Loucy (cell line): ENCODE measurements at regions not wholly inside any gene's neighbourhood (a gene's known extent, or its start where the extent isn't known, plus 50 kb on each side); places are given as distances from the start of the nearest gene placed in this dataset.

Experiments
- H2AFZ ChIP-seq: fragments of 200-600 bp; sonication (generic); 2 replicates; pipeline ENCODE4 v1.6.0; 2016; ENCODE audit warnings: antibody characterized with exemption, mild to moderate bottlenecking, low read length, moderate library complexity
- H3F3A ChIP-seq: fragments of 200-600 bp; 2 replicates; pipeline ENCODE4 v1.6.0; 2016; ENCODE audit warnings: antibody characterized with exemption, low read depth, mild to moderate bottlenecking
- H3K27me3 ChIP-seq: fragments of 200-600 bp; sonication (generic); 2 replicates; pipeline ENCODE4 v1.6.1; 2014; ENCODE audit warnings: low read length, mild to moderate bottlenecking; ENCODE audit not compliant: insufficient read depth, poor library complexity, severe bottlenecking
- H3K36me3 ChIP-seq: fragments of 200-600 bp; sonication (generic); 2 replicates; pipeline ENCODE4 v1.6.1; 2016; ENCODE audit warnings: low read length; ENCODE audit not compliant: insufficient read depth
- H3K4me1 ChIP-seq: fragments of 200-600 bp; sonication (generic); 2 replicates; pipeline ENCODE4 v1.5.1; 2014; ENCODE audit warnings: low read length, mild to moderate bottlenecking; ENCODE audit not compliant: insufficient read depth, poor library complexity, severe bottlenecking
- H3K4me2 ChIP-seq: fragments of 200-600 bp; sonication (generic); 2 replicates; pipeline ENCODE4 v1.6.0; 2014; ENCODE audit warnings: antibody characterized with exemption, low read length, low read depth, mild to moderate bottlenecking; ENCODE audit not compliant: poor library complexity, severe bottlenecking
- H3K4me3 ChIP-seq: fragments of 200-600 bp; sonication (generic); 2 replicates; pipeline ENCODE4 v1.5.1; 2014; ENCODE audit warnings: low read length, mild to moderate bottlenecking, mixed read lengths; ENCODE audit not compliant: poor library complexity, severe bottlenecking
- H3K79me2 ChIP-seq: fragments of 200-600 bp; sonication (generic); 2 replicates; pipeline ENCODE4 v1.6.1; 2014; ENCODE audit warnings: low read length; ENCODE audit not compliant: insufficient read depth
- H3K9ac ChIP-seq: fragments of 200-600 bp; sonication (generic); 2 replicates; pipeline ENCODE4 v1.6.0; 2014; ENCODE audit warnings: mild to moderate bottlenecking, low read depth, low read length, moderate library complexity; ENCODE audit not compliant: poor library complexity, severe bottlenecking
- H3K9me2 ChIP-seq: fragments of 200-600 bp; sonication (generic); replicated peaks from 2 replicates; pipeline ENCODE4 v1.6.1; 2016; ENCODE audit warnings: low read depth, low read length, mixed read lengths
- H3K9me3 ChIP-seq: fragments of 200-600 bp; sonication (generic); 2 replicates; pipeline ENCODE4 v1.6.1; 2014; ENCODE audit warnings: mild to moderate bottlenecking, antibody characterized with exemption, low read length, low read depth; ENCODE audit not compliant: insufficient read depth
- H4K20me1 ChIP-seq: fragments of 200-600 bp; sonication (generic); 2 replicates; pipeline ENCODE4 v1.6.0; 2014; ENCODE audit warnings: antibody characterized with exemption, low read length, mild to moderate bottlenecking; ENCODE audit not compliant: insufficient read depth, poor library complexity, severe bottlenecking
- CTCF ChIP-seq: fragments of 200-600 bp; sonication (generic); conservative IDR thresholded peaks from 2 replicates; pipeline ENCODE4 v1.5.1; 2014; ENCODE audit warnings: mild to moderate bottlenecking, antibody characterized with exemption, low read length
- EZH2phosphoT487 ChIP-seq: fragments of 200-600 bp; IDR thresholded peaks from 2 replicates; pipeline ENCODE4 v1.6.1; 2018; ENCODE audit warnings: antibody characterized with exemption, mild to moderate bottlenecking, moderate library complexity, borderline replicate concordance

GRCh38 chr7:125934539-125934938 lies 1004.9 kb upstream of the POT1 start:
- H3K27me3 ChIP-seq, result no peaks in the 10 kb centered on the region

DNA sequence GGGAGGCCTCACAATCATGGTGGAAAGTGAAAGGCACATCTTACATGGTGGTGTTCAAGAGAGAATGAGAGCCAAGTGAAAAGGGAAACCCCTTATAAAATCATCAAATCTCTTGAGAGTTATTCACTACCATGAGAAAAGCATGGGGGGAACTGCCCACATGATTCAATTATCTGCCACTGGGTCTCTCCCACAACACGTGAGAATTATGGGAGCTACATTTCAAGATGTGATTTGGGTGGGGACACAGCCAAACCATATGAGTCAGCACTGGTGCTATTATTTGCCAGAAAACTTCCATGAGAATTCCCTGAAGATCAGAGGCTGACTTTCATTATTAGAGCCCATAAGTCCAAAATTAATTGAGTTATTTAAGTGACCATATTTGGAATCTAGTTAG lies 1001.2 kb upstream of the POT1 start:
- Histone ChIP-seq H2AFZ (no peak overlapping the region), H3K4me1 (no peaks in the 10 kb centered on the region), H3F3A (no peaks in the 10 kb centered on the region), H3K4me3 (no peak overlapping the region), H3K36me3 (no peaks in the 10 kb centered on the region), H3K4me2 (no peak overlapping the region), H3K9ac (no peak overlapping the region), H3K27me3 (no peaks in the 10 kb centered on the region), H3K9me3 (no peaks in the 10 kb centered on the region), H3K79me2 (no peaks in the 10 kb centered on the region), H4K20me1 (no peaks in the 10 kb centered on the region), H3K9me2 (no peaks in the 10 kb centered on the region)
- TF ChIP-seq EZH2phosphoT487, result no peak
- TF ChIP-seq CTCF, result no peak

More at GRCh38 chr7:125934539-125934938, 1004.9 kb upstream of the POT1 start:
- no peak overlapping the region for H3K4me3 ChIP-seq
- no peak overlapping the region for H3K4me2 ChIP-seq
- no peaks in the 10 kb centered on the region for H3K9me3 ChIP-seq
- H3F3A ChIP-seq, result no peaks in the 10 kb centered on the region
- no peaks in the 10 kb centered on the region for H4K20me1 ChIP-seq
- H3K9ac ChIP-seq, result no peak overlapping the region
- H3K36me3 ChIP-seq, result no peaks in the 10 kb centered on the region
- H2AFZ ChIP-seq, result no peak overlapping the region
- H3K9me2 ChIP-seq, result no peaks in the 10 kb centered on the region
- H3K79me2 ChIP-seq, result no peaks in the 10 kb centered on the region
- TF ChIP-seq EZH2phosphoT487 (no peak), CTCF (no peak)
- no peaks in the 10 kb centered on the region for H3K4me1 ChIP-seq

GRCh38 chr7:125927556-125927955 lies 997.9 kb upstream of the POT1 start:
- Histone ChIP-seq H3F3A (no peaks in the 10 kb centered on the region), H3K9ac (no peak overlapping the region), H3K4me2 (no peak overlapping the region), H3K4me3 (no peak overlapping the region), H4K20me1 (no peaks in the 10 kb centered on the region), H3K79me2 (no peaks in the 10 kb centered on the region), H2AFZ (no peak overlapping the region), H3K36me3 (no peaks in the 10 kb centered on the region), H3K9me2 (no peaks in the 10 kb centered on the region), H3K27me3 (no peaks in the 10 kb centered on the region), H3K4me1 (no peaks in the 10 kb centered on the region), H3K9me3 (no peaks in the 10 kb centered on the region)
- TF ChIP-seq CTCF (no peak), EZH2phosphoT487 (no peak)
